ENCODE measurements at regions not wholly inside any gene's neighbourhood (a gene's known extent, or its start where the extent isn't known, plus 50 kb on each side); places are given as distances from the start of the nearest gene placed in this dataset.
"Not testable (repeated sequence)": the region's sequence is repeated elsewhere in the genome, so short reads cannot be mapped to it uniquely, and the experiment has no call there.

DNA sequence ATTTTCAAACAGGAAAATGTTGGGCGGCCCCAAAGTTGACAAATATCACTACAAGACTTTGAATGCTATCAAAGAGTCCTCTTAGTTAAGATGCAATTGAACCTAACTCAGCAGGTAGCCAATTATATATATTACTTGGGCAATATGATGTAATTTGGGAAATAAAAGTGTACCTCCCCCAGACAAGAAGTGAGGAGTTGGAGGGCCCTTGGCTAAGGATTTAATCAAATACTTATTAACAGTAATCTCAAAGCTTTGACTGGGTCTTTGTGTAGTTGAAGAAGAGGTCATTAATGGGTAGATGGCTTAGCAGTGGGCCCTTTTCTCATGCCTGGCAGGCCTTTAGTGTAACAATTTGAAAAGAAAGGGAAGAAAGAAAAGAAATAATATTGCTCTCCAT is 599.0 kb downstream of the CSNK1G3 start:
- TF ChIP-seq, protein P1, sequence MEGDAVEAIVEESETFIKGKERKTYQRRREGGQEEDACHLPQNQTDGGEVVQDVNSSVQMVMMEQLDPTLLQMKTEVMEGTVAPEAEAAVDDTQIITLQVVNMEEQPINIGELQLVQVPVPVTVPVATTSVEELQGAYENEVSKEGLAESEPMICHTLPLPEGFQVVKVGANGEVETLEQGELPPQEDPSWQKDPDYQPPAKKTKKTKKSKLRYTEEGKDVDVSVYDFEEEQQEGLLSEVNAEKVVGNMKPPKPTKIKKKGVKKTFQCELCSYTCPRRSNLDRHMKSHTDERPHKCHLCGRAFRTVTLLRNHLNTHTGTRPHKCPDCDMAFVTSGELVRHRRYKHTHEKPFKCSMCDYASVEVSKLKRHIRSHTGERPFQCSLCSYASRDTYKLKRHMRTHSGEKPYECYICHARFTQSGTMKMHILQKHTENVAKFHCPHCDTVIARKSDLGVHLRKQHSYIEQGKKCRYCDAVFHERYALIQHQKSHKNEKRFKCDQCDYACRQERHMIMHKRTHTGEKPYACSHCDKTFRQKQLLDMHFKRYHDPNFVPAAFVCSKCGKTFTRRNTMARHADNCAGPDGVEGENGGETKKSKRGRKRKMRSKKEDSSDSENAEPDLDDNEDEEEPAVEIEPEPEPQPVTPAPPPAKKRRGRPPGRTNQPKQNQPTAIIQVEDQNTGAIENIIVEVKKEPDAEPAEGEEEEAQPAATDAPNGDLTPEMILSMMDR (IDR thresholded peaks at IDR 0.05; ENCODE audit: control insufficient read depth, insufficient read depth, low read depth, low read length, missing control alignments): no peak
- no peak overlapping the region for H3K4me3 ChIP-seq (ENCODE audit: control insufficient read depth, low read depth, low read length)
- DNase-seq (ENCODE audit: low read depth): no peak

DNA sequence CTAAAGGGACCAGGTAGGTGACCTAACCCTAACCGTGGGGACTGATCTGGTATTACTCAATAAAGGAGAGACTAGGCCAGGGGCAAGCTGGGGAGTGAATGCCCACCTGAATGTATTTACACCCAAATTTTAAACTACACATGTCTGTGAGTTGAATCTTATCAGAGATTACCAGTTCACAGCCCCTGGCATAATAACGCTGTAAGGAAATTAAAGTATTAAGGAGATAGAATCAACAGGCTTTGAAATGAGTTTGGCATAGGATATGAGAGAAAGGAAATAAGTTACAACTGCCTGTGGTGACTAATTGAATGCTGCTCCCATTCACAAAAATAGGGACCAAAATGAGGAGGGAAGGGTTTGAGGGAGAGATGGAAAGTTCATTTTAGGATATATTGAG is 593.3 kb downstream of the CSNK1G3 start:
- TF ChIP-seq, protein P1 (IDR thresholded peaks at IDR 0.05; ENCODE audit: control insufficient read depth, insufficient read depth, low read depth, low read length, missing control alignments): no peak
- H3K4me3 ChIP-seq (ENCODE audit: control insufficient read depth, low read depth, low read length): no peak overlapping the region
- no peak for DNase-seq (ENCODE audit: low read depth)

DNA sequence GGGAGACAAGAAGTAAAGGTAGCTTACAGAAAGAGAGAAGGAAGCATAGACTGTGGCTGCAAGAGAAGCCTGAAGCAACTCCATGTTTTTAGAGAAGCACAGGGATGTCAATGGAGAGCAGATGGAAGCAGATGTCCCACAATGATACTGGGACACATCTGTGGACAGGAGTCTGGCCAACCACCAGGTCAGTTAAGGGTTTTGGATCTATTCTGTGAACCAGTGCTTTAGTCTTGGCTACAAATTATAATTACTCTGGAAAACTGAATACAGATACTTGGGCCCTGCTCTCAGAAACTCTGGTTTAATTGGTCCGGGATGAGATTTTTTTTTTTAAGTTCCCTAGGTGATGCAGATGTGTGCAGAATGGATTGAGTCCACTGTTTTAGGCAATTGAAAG is 592.8 kb downstream of the CSNK1G3 start:
- H3K4me3 ChIP-seq (ENCODE audit: control insufficient read depth, low read depth, low read length): no peak overlapping the region
- no peak for DNase-seq (ENCODE audit: low read depth)
- TF ChIP-seq, protein P1 (IDR thresholded peaks at IDR 0.05; ENCODE audit: control insufficient read depth, insufficient read depth, low read depth, low read length, missing control alignments): no peak

DNA sequence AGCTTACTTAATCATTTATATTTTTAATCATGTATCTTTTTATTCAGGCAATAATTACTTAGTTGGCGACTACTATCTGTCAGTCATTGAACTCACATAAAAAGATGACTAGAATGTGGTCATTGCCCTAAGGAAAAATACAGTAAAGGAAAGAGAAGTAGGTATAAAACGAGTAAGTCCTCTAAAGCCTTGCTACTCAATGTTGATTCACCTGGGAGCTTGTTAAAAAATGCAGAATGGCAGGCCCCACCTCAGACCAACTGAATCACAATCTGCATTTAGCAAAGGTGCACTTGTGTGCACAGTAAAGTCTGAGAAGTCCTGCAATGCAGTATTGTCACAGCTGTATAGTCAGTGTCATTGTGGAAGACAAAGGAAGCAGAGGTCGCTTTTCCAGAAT is 592.4 kb downstream of the CSNK1G3 start:
- TF ChIP-seq, protein P1 (IDR thresholded peaks at IDR 0.05; ENCODE audit: control insufficient read depth, insufficient read depth, low read depth, low read length, missing control alignments): no peak
- DNase-seq (ENCODE audit: low read depth): no peak
- no peak overlapping the region for H3K4me3 ChIP-seq (ENCODE audit: control insufficient read depth, low read depth, low read length)

DNA sequence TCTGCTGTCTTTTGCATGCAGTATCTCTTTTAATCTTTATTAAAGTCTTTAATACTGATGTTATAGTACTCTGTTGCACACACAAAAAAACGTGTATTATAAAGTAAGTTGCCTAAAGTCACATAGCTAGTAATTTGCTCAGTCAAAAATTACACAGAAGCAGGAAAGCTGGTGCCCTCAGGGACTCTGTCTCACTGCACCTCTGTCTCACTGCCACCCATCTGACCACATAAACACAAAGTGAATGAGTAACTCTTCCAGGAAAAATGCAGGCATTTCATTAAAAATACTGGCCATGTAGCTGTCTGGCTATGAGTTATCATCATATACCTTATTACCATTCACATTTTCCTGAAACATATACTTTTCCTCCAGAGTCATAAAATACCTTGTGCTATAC is 591.7 kb downstream of the CSNK1G3 start:
- no peak overlapping the region for H3K4me3 ChIP-seq (ENCODE audit: control insufficient read depth, low read depth, low read length)
- no peak for DNase-seq (ENCODE audit: low read depth)
- TF ChIP-seq, protein P1 (IDR thresholded peaks at IDR 0.05; ENCODE audit: control insufficient read depth, insufficient read depth, low read depth, low read length, missing control alignments): no peak

DNA sequence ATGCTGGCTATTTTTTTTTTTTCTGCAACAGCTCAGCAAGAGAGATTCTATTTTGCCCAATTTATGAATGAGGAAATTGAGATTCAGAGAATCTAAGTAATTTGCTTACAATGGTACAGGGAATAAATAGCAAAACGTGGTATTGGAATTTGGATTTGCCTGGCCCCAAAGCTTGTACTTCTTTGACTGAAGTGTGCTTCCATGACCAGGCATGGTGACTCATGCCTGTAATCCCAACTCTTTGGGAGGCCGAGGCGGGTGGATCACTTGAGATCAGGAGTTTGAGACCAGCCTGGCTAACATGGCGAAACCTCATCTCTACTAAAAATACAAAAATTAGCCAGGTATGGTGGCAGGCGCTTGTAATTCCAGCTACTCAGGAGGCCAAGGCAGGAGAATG is 591.1 kb downstream of the CSNK1G3 start:
- H3K4me3 ChIP-seq (ENCODE audit: control insufficient read depth, low read depth, low read length); DNase-seq (ENCODE audit: low read depth): not testable (repeated sequence)

DNA sequence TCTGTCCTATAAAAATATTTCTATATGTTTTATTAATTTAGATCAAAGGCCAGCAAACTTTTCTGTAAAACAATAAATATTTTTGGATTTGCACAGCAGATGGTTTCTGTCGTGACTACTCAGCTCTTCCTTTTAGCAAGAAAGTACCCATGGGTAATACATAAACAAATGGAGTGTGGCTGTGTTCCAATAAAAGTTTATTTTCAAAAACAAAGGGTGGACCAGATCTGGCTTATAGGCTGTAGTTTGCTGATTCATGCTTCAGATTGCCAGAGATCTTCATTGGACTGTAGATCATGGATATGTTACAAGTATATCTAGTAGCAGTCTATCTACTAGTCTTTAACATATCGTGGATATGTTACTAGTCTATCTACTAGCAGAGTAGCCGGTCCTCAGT is 590.5 kb downstream of the CSNK1G3 start:
- no peak overlapping the region for H3K4me3 ChIP-seq (ENCODE audit: control insufficient read depth, low read depth, low read length)
- TF ChIP-seq, protein P1 (IDR thresholded peaks at IDR 0.05; ENCODE audit: control insufficient read depth, insufficient read depth, low read depth, low read length, missing control alignments): no peak
- no peak for DNase-seq (ENCODE audit: low read depth)
